Fibroblast of pulmonary artery (primary cell): ENCODE measurements at regions not wholly inside any gene's neighbourhood (a gene's known extent, or its start where the extent isn't known, plus 50 kb on each side); places are given as distances from the start of the nearest gene placed in this dataset.

ENCODE experiments used
- DNase-seq: peaks from one replicate; pipeline ENCODE4 v3.0.0-alpha.2; 2010; ENCODE audit warnings: low read depth
- H3K4me3 ChIP-seq: replicated peaks from 2 replicates; pipeline ENCODE4 v1.5.1; 2011; ENCODE audit warnings: low read depth, mild to moderate bottlenecking, control low read depth, low read length, moderate library complexity
- CTCF ChIP-seq: IDR thresholded peaks from 2 replicates; pipeline ENCODE4 v1.5.1; 2011; ENCODE audit warnings: mild to moderate bottlenecking, control low read depth, low read length, inconsistent platforms; ENCODE audit errors: missing control alignments

GRCh38 chr2:239619369-239619768 lies 218.5 kb upstream of the HDAC4 start:
- no peak for TF ChIP-seq CTCF
- DNase-seq = no peak
- no peak overlapping the region for H3K4me3 ChIP-seq

- DNase-seq = no peak
- no peak overlapping the region for H3K4me3 ChIP-seq
- no peak for TF ChIP-seq CTCF
Measured at GRCh38 chr2:239616729-239617128, 215.9 kb upstream of the HDAC4 start.

- TF ChIP-seq CTCF = no peak
- no peak for DNase-seq
- H3K4me3 ChIP-seq = no peak overlapping the region
Measured at GRCh38 chr2:239612133-239612532, 211.3 kb upstream of the HDAC4 start.

- TF ChIP-seq CTCF = no peak
- DNase-seq = no peak
- H3K4me3 ChIP-seq = no peak overlapping the region
Measured at GRCh38 chr2:239611222-239611795, 210.5 kb upstream of the HDAC4 start.

- H3K4me3 ChIP-seq = no peak overlapping the region
- TF ChIP-seq CTCF = no peak
- DNase-seq = no peak
Measured at GRCh38 chr2:239610457-239611221, 209.8 kb upstream of the HDAC4 start.

GRCh38 chr2:239609607-239610310 lies 208.9 kb upstream of the HDAC4 start:
- no peak for DNase-seq
- no peak for TF ChIP-seq CTCF
- no peak overlapping the region for H3K4me3 ChIP-seq
